NT2/D1 (cell line): ENCODE measurements at regions not wholly inside any gene's neighbourhood (a gene's known extent, or its start where the extent isn't known, plus 50 kb on each side); places are given as distances from the start of the nearest gene placed in this dataset.

ENCODE experiments used
- SUZ12 ChIP-seq: IDR thresholded peaks from 2 replicates; pipeline ENCODE4 v1.6.1; 2011; ENCODE audit not compliant: insufficient read length, insufficient read depth; ENCODE audit errors: extremely low read depth
- YY1 ChIP-seq: IDR thresholded peaks from 2 replicates; pipeline ENCODE4 v1.6.1; 2011; ENCODE audit not compliant: insufficient read length, insufficient read depth
- ZNF274 ChIP-seq: IDR thresholded peaks from 2 replicates; pipeline ENCODE4 v1.6.1; 2011; ENCODE audit warnings: mild to moderate bottlenecking, low read depth, low read length

DNA sequence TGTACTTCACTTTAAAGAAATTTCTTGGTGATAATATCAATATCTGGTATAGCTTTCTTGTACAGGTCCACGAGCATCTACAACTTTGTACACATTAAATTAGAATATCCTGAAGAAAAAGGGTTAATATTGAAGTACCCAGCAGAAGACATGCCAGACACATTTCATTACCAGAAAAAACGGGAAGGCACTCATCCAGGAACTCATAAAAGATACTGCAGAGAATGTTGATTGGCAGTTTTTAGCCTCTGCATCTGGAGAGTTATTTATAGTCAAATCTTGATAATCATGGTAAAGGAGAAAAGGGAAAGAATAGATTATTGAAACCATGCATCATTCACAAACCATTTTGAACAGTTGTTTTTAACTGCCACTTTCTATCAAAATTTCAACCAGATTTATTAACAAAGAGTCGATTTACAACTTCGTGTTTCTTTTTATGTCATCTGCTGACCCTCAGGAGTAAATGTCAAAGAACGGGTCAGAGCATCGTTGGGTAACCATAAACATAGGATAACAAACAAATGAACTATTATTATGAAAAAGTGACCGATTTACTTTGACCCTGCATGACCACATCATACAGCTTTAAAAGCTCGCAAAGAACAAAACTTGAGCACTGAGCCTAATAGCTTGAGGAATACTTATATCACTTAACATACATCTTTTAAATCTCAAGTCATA is 229.2 kb upstream of the SGK1 start:
- TF ChIP-seq ZNF274: no peak
- no peak for TF ChIP-seq SUZ12
- no peak for TF ChIP-seq YY1
